ENCODE measurements at regions not wholly inside any gene's neighbourhood (a gene's known extent, or its start where the extent isn't known, plus 50 kb on each side); places are given as distances from the start of the nearest gene placed in this dataset.

- no peak overlapping the region for H3K4me3 ChIP-seq (ENCODE audit: low read depth, low read length)
- in situ Hi-C loops (cut with HindIII; ENCODE audit: low sequenced_read_pairs), result no loop called here
- no peak for DNase-seq (ENCODE audit: low read depth)
- no peak for TF ChIP-seq CTCF (IDR thresholded peaks at IDR 0.05; ENCODE audit: low read depth, low read length, missing control alignments)
Measured at GRCh38 chr3:54014067-54014466, 108.3 kb upstream of the CACNA2D3 start.

GRCh38 chr3:54008744-54009143, 113.6 kb upstream of the CACNA2D3 start:
- no peak for TF ChIP-seq CTCF (IDR thresholded peaks at IDR 0.05; ENCODE audit: low read depth, low read length, missing control alignments)
- DNase-seq (ENCODE audit: low read depth), result no peak
- in situ Hi-C loops (cut with HindIII; ENCODE audit: low sequenced_read_pairs), result no loop called here

GRCh38 chr3:54008099-54008498, 114.3 kb upstream of the CACNA2D3 start:
- no peak overlapping the region for H3K4me3 ChIP-seq (ENCODE audit: low read depth, low read length)
- TF ChIP-seq CTCF (IDR thresholded peaks at IDR 0.05; ENCODE audit: low read depth, low read length, missing control alignments), result no peak
- in situ Hi-C loops (cut with HindIII; ENCODE audit: low sequenced_read_pairs), result no loop called here
- DNase-seq (ENCODE audit: low read depth), result no peak

More at GRCh38 chr3:54008744-54009143, 113.6 kb upstream of the CACNA2D3 start:
- H3K4me3 ChIP-seq (ENCODE audit: low read depth, low read length), result no peak overlapping the region

- no peak for DNase-seq (ENCODE audit: low read depth)
- H3K4me3 ChIP-seq (ENCODE audit: low read depth, low read length), result no peak overlapping the region
- in situ Hi-C loops (cut with HindIII; ENCODE audit: low sequenced_read_pairs), result no loop called here
- TF ChIP-seq CTCF (IDR thresholded peaks at IDR 0.05; ENCODE audit: low read depth, low read length, missing control alignments), result no peak
Measured at GRCh38 chr3:54004335-54004734, 112.7 kb upstream of the SELENOK start.

GRCh38 chr3:54003136-54003535, 111.5 kb upstream of the SELENOK start:
- no peak for DNase-seq (ENCODE audit: low read depth)
- no peak overlapping the region for H3K4me3 ChIP-seq (ENCODE audit: low read depth, low read length)
- in situ Hi-C loops (cut with HindIII; ENCODE audit: low sequenced_read_pairs), result no loop called here
- no peak for TF ChIP-seq CTCF (IDR thresholded peaks at IDR 0.05; ENCODE audit: low read depth, low read length, missing control alignments)

- DNase-seq (ENCODE audit: low read depth), result no peak
- H3K4me3 ChIP-seq (ENCODE audit: low read depth, low read length), result no peak overlapping the region
- TF ChIP-seq CTCF (IDR thresholded peaks at IDR 0.05; ENCODE audit: low read depth, low read length, missing control alignments), result no peak
- in situ Hi-C loops (cut with HindIII; ENCODE audit: low sequenced_read_pairs), result no loop called here
Measured at GRCh38 chr3:53999725-54000124, 108.1 kb upstream of the SELENOK start.

- in situ Hi-C loops (cut with HindIII; ENCODE audit: low sequenced_read_pairs), result no loop called here
- no peak for TF ChIP-seq CTCF (IDR thresholded peaks at IDR 0.05; ENCODE audit: low read depth, low read length, missing control alignments)
- no peak overlapping the region for H3K4me3 ChIP-seq (ENCODE audit: low read depth, low read length)
- DNase-seq (ENCODE audit: low read depth), result no peak
Measured at GRCh38 chr3:53998980-53999379, 107.3 kb upstream of the SELENOK start.

Measured in astrocyte of the cerebellum (primary cell).